KMS-11 (cell line): ENCODE measurements at regions not wholly inside any gene's neighbourhood (a gene's known extent, or its start where the extent isn't known, plus 50 kb on each side); places are given as distances from the start of the nearest gene placed in this dataset.

Source experiments
- H2AFZ ChIP-seq: fragments of 200-600 bp; sonication (generic); 2 replicates; pipeline ENCODE4 v1.6.1; 2016; ENCODE audit warnings: antibody characterized with exemption, mixed run types, low read depth
- H3K27ac ChIP-seq: fragments of 200-600 bp; sonication (generic); 2 replicates; pipeline ENCODE4 v1.6.1; 2016; ENCODE audit warnings: mild to moderate bottlenecking, mixed run types
- H3K27me3 ChIP-seq: fragments of 200-600 bp; sonication (generic); 2 replicates; pipeline ENCODE4 v1.6.1; 2017; ENCODE audit warnings: mild to moderate bottlenecking, low read depth, mixed run types, moderate library complexity; ENCODE audit not compliant: insufficient read depth
- H3K36me3 ChIP-seq: fragments of 200-600 bp; sonication (generic); 2 replicates; pipeline ENCODE4 v1.6.1; 2017; ENCODE audit warnings: mild to moderate bottlenecking, mixed run types; ENCODE audit not compliant: insufficient read depth
- H3K4me1 ChIP-seq: fragments of 200-600 bp; sonication (generic); 2 replicates; pipeline ENCODE4 v1.6.1; 2016; ENCODE audit warnings: mild to moderate bottlenecking, low read depth, mixed run types; ENCODE audit not compliant: poor library complexity, severe bottlenecking
- H3K4me2 ChIP-seq: fragments of 200-600 bp; sonication (generic); 2 replicates; pipeline ENCODE4 v1.7.0; 2016; ENCODE audit warnings: mild to moderate bottlenecking, mixed run types
- H3K4me3 ChIP-seq: fragments of 200-600 bp; sonication (generic); IDR thresholded peaks from 2 replicates; pipeline ENCODE4 v1.6.1; 2017; ENCODE audit warnings: low read depth, low read length, mixed read lengths; ENCODE audit not compliant: insufficient read depth
- H3K79me2 ChIP-seq: fragments of 200-600 bp; sonication (generic); 2 replicates; pipeline ENCODE4 v1.6.1; 2016; ENCODE audit warnings: low read depth, mixed run types; ENCODE audit not compliant: insufficient read depth
- H3K9ac ChIP-seq: fragments of 200-600 bp; sonication (generic); 2 replicates; pipeline ENCODE4 v1.6.1; 2016; ENCODE audit warnings: mild to moderate bottlenecking, mixed run types
- H4K20me1 ChIP-seq: fragments of 200-600 bp; sonication (generic); 2 replicates; pipeline ENCODE4 v1.6.1; 2016; ENCODE audit warnings: mild to moderate bottlenecking, mixed run types; ENCODE audit not compliant: insufficient read depth
- CTCF ChIP-seq: fragments of 200-600 bp; sonication (generic); conservative IDR thresholded peaks from 2 replicates; pipeline ENCODE4 v1.6.1; 2017; ENCODE audit warnings: low read depth, mild to moderate bottlenecking, antibody characterized with exemption, low read length, moderate library complexity, mixed read lengths

GRCh38 chr1:96643519-96643918 lies 78.1 kb upstream of the PTBP2 start:
- Histone ChIP-seq H3K27ac (no peak overlapping the region), H3K4me1 (no peaks in the 10 kb centered on the region), H2AFZ (no peak overlapping the region), H3K9ac (no peak overlapping the region), H3K79me2 (no peaks in the 10 kb centered on the region), H3K4me3 (no peak overlapping the region), H4K20me1 (no peaks in the 10 kb centered on the region), H3K4me2 (no peak overlapping the region), H3K36me3 (no peaks in the 10 kb centered on the region), H3K27me3 (no peaks in the 10 kb centered on the region)
- no peak for TF ChIP-seq CTCF

- Histone ChIP-seq H3K9ac (no peak overlapping the region), H3K4me2 (no peak overlapping the region), H3K27ac (no peak overlapping the region), H2AFZ (no peak overlapping the region), H4K20me1 (no peaks in the 10 kb centered on the region), H3K27me3 (no peaks in the 10 kb centered on the region), H3K4me3 (no peak overlapping the region), H3K4me1 (no peaks in the 10 kb centered on the region), H3K36me3 (no peaks in the 10 kb centered on the region), H3K79me2 (no peaks in the 10 kb centered on the region)
- no peak for TF ChIP-seq CTCF
Measured at GRCh38 chr1:96649301-96649700, 72.3 kb upstream of the PTBP2 start.

GRCh38 chr1:96651517-96651916 lies 70.1 kb upstream of the PTBP2 start:
- Histone ChIP-seq H4K20me1 (no peaks in the 10 kb centered on the region), H3K4me3 (no peak overlapping the region), H3K36me3 (no peaks in the 10 kb centered on the region), H3K9ac (no peak overlapping the region), H3K79me2 (no peaks in the 10 kb centered on the region), H3K4me2 (no peak overlapping the region), H3K27ac (no peak overlapping the region), H2AFZ (no peak overlapping the region), H3K27me3 (no peaks in the 10 kb centered on the region), H3K4me1 (no peaks in the 10 kb centered on the region)
- no peak for TF ChIP-seq CTCF

- Histone ChIP-seq H4K20me1 (no peaks in the 10 kb centered on the region), H3K4me3 (no peak overlapping the region), H3K36me3 (no peaks in the 10 kb centered on the region), H3K27ac (no peak overlapping the region), H3K79me2 (no peaks in the 10 kb centered on the region), H3K4me1 (no peaks in the 10 kb centered on the region), H3K4me2 (no peak overlapping the region), H3K9ac (no peak overlapping the region), H2AFZ (no peak overlapping the region), H3K27me3 (no peaks in the 10 kb centered on the region)
- no peak for TF ChIP-seq CTCF
Measured at GRCh38 chr1:96660051-96660450, 61.5 kb upstream of the PTBP2 start.

- no peak overlapping the region for H3K9ac ChIP-seq
- no peaks in the 10 kb centered on the region for H3K27me3 ChIP-seq
- H3K27ac ChIP-seq = no peak overlapping the region
- no peaks in the 10 kb centered on the region for H3K4me1 ChIP-seq
- no peak overlapping the region for H3K4me3 ChIP-seq
- no peak overlapping the region for H3K4me2 ChIP-seq
- H3K36me3 ChIP-seq = no peaks in the 10 kb centered on the region
- no peaks in the 10 kb centered on the region for H4K20me1 ChIP-seq
- no peak for TF ChIP-seq CTCF
- no peaks in the 10 kb centered on the region for H3K79me2 ChIP-seq
- H2AFZ ChIP-seq = no peak overlapping the region
Measured at GRCh38 chr1:96660503-96660902, 61.1 kb upstream of the PTBP2 start.
